ENCODE measurements at regions not wholly inside any gene's neighbourhood (a gene's known extent, or its start where the extent isn't known, plus 50 kb on each side); places are given as distances from the start of the nearest gene placed in this dataset.

DNA sequence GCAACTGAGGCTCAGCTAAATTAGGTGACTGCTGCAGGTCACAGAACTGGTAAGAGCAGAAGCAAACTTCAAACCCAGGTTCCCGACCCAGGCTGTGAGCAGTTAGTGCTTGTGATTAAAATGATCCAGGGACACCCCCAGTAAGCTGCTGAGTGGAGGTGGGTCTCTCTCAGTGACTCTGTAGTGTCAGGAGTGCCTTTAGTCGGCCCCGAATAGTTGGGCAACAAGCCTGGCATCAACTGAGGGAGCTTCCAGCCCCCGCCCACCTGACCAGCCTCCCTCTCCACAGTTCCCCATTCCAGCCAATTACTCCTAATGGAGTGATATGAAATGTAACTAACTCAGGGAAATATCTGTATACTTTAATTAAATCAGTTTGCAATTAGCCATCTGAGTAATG is 168.0 kb upstream of the SMAD3 start:
- Histone ChIP-seq H2BK5ac (ENCODE audit: low read depth, low read length, poor library complexity, severe bottlenecking) (no peak overlapping the region), H4K91ac (ENCODE audit: insufficient read depth, low read depth, low read length) (no peak overlapping the region), H3K14ac (replicated peaks; ENCODE audit: low read depth, low read length) (no peak overlapping the region), H2AFZ (replicated peaks; ENCODE audit: low read length, poor library complexity) (no peak overlapping the region), H3K9me3 (ENCODE audit: control insufficient read depth, insufficient read depth, low read length) (no peaks in the 10 kb centered on the region), H3K79me1 (ENCODE audit: low read depth in 1 of 2, low read length in 2 of 2) (peaks cover 0 to 4% of the 10 kb centered on the region in 2 experiments; a peak in 1 of 4 replicates), H3K36me3 (ENCODE audit: control insufficient read depth, insufficient read depth, low read length) (no peaks in the 10 kb centered on the region), H3K56ac (ENCODE audit: extremely low read depth, insufficient read depth, low read length) (no peak overlapping the region), H3K4ac (ENCODE audit: low read depth, low read length) (no peak overlapping the region), H4K5ac (ENCODE audit: low read depth, low read length) (no peak overlapping the region), H3K9ac (ENCODE audit: low read depth, low read length) (no peak overlapping the region), H2BK120ac (ENCODE audit: low read depth, low read length) (no peak overlapping the region), H3K4me3 (ENCODE audit: insufficient read depth, low read depth, low read length) (no peak overlapping the region), H3K27me3 (ENCODE audit: control insufficient read depth, insufficient read depth, low read length) (no peaks in the 10 kb centered on the region), H3K4me2 (ENCODE audit: low read depth, low read length) (no peak overlapping the region), H4K20me1 (ENCODE audit: insufficient read depth, low read length) (no peaks in the 10 kb centered on the region), H3K23ac (ENCODE audit: low read depth, low read length) (no peak overlapping the region), H3K18ac (ENCODE audit: low read depth, low read length) (no peak overlapping the region), H2AK5ac (ENCODE audit: low read depth, low read length) (no peak overlapping the region), H3K4me1 (ENCODE audit: control insufficient read depth, insufficient read depth, low read length) (peaks cover 6% of the 10 kb centered on the region), H2AK9ac (replicated peaks; ENCODE audit: low read depth, low read length, poor library complexity) (no peak overlapping the region), H2BK20ac (ENCODE audit: low read depth, low read length) (no peak overlapping the region), H3K27ac (ENCODE audit: insufficient read depth, low read length) (no peak overlapping the region), H3K9me1 (ENCODE audit: insufficient read depth, low read length) (peaks cover 18% of the 10 kb centered on the region), H4K8ac (ENCODE audit: low read depth in 2 of 2, low read length in 2 of 2) (no peak overlapping the region), H2BK15ac (ENCODE audit: low read depth, low read length) (no peak overlapping the region)
- in situ Hi-C loops (cut with MboI; ENCODE audit: low sequenced_read_pairs): no loop called here
- DNase-seq (no peak), ATAC-seq (ENCODE audit: low read depth) (no peak)
- intact Hi-C loops (cut with micrococcal nuclease): no loop called here
- no TSS peak for BruUV-seq (replicated peaks)
- WGBS, 2 experiments (ENCODE audit: extremely low coverage in 2 of 2, insufficient read length in 1 of 2): no CpG with 5 or more reads among the region's 4 CpGs
- POLR2A ChIA-PET (ENCODE audit: unreplicated experiment): no interaction called here
- CTCF ChIA-PET: no interaction called here
- dilution Hi-C loops (cut with HindIII; ENCODE audit: low sequenced_read_pairs, unreplicated experiment): no loop called here
- TF ChIP-seq MAFK (IDR thresholded peaks at IDR 0.05; ENCODE audit: low read depth, low read length): no peak
- TF ChIP-seq POLR2A (IDR thresholded peaks at IDR 0.05; ENCODE audit: low read depth, low read length): no peak
- TF ChIP-seq FOS (IDR thresholded peaks at IDR 0.05; ENCODE audit: low read depth, low read length): no peak
- TF ChIP-seq RCOR1 (IDR thresholded peaks at IDR 0.05; ENCODE audit: insufficient replicate concordance, low read length): no peak
- TF ChIP-seq SMC3 (IDR thresholded peaks at IDR 0.05; ENCODE audit: low read depth, low read length): no peak
- TF ChIP-seq RAD21 (IDR thresholded peaks at IDR 0.05; ENCODE audit: low read length): no peak
- TF ChIP-seq CHD1 (IDR thresholded peaks at IDR 0.05; ENCODE audit: low read depth, low read length): no peak
- TF ChIP-seq, protein P1, sequence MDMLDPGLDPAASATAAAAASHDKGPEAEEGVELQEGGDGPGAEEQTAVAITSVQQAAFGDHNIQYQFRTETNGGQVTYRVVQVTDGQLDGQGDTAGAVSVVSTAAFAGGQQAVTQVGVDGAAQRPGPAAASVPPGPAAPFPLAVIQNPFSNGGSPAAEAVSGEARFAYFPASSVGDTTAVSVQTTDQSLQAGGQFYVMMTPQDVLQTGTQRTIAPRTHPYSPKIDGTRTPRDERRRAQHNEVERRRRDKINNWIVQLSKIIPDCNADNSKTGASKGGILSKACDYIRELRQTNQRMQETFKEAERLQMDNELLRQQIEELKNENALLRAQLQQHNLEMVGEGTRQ (IDR thresholded peaks at IDR 0.05; ENCODE audit: low read depth, low read length): no peak
- TF ChIP-seq MAZ (IDR thresholded peaks at IDR 0.05; ENCODE audit: borderline replicate concordance, low read depth, low read length): no peak
- TF ChIP-seq, protein P2, sequence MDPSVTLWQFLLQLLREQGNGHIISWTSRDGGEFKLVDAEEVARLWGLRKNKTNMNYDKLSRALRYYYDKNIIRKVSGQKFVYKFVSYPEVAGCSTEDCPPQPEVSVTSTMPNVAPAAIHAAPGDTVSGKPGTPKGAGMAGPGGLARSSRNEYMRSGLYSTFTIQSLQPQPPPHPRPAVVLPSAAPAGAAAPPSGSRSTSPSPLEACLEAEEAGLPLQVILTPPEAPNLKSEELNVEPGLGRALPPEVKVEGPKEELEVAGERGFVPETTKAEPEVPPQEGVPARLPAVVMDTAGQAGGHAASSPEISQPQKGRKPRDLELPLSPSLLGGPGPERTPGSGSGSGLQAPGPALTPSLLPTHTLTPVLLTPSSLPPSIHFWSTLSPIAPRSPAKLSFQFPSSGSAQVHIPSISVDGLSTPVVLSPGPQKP (IDR thresholded peaks at IDR 0.05; ENCODE audit: borderline replicate concordance, low read depth, low read length): no peak
- TF ChIP-seq, protein P3, sequence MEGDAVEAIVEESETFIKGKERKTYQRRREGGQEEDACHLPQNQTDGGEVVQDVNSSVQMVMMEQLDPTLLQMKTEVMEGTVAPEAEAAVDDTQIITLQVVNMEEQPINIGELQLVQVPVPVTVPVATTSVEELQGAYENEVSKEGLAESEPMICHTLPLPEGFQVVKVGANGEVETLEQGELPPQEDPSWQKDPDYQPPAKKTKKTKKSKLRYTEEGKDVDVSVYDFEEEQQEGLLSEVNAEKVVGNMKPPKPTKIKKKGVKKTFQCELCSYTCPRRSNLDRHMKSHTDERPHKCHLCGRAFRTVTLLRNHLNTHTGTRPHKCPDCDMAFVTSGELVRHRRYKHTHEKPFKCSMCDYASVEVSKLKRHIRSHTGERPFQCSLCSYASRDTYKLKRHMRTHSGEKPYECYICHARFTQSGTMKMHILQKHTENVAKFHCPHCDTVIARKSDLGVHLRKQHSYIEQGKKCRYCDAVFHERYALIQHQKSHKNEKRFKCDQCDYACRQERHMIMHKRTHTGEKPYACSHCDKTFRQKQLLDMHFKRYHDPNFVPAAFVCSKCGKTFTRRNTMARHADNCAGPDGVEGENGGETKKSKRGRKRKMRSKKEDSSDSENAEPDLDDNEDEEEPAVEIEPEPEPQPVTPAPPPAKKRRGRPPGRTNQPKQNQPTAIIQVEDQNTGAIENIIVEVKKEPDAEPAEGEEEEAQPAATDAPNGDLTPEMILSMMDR (conservative IDR thresholded peaks at IDR 0.05; ENCODE audit: low read depth, low read length): no peak
